H1 (cell line): ENCODE measurements at regions not wholly inside any gene's neighbourhood (a gene's known extent, or its start where the extent isn't known, plus 50 kb on each side); places are given as distances from the start of the nearest gene placed in this dataset.

ENCODE experiments used
- CTCF ChIA-PET: fragments of 300-600 bp; sonication (Branson Sonifier 250); formaldehyde crosslinking; loops from one replicate; lab custom pipeline; 2021; ENCODE audit not compliant: partially characterized antibody; lab: Charles Lee
- POLR2A ChIA-PET: fragments of 300-600 bp; sonication (Branson Sonifier 250); formaldehyde crosslinking; loops from one replicate; lab custom pipeline; 2021; ENCODE audit warnings: inconsistent platforms; ENCODE audit not compliant: partially characterized antibody; lab: Charles Lee
- DNase-seq, 2 experiments: peaks; one replicate each; pipeline versions ENCODE4 v3.0.0 to v3.0.0-alpha.2; 2010 to 2022; ENCODE audit warnings: low spot score in 2 of 2, low read depth in 1 of 2, mixed read lengths in 1 of 2
- FAIRE-seq: peaks from 2 replicates; lab custom pipeline; 2011; peaks lifted over from hg19 to GRCh38; lab: Jason Lieb, UNC
- H2AFZ ChIP-seq: 2 replicates; pipeline ENCODE4 v1.8.1; 2012; ENCODE audit warnings: low read length, inconsistent platforms
- H2AK5ac ChIP-seq: 2 replicates; pipeline ENCODE4 v1.6.1; 2013; ENCODE audit warnings: low read depth, low read length
- H2BK120ac ChIP-seq: replicated peaks from 2 replicates; pipeline ENCODE3; 2013; ENCODE audit warnings: low read depth, low read length, inconsistent platforms
- H2BK12ac ChIP-seq: 2 replicates; pipeline ENCODE4 v1.6.1; 2013; ENCODE audit warnings: low read depth, low read length
- H2BK15ac ChIP-seq: 2 replicates; pipeline ENCODE4 v1.6.1; 2013; ENCODE audit warnings: low read length
- H2BK20ac ChIP-seq: 2 replicates; pipeline ENCODE4 v1.6.1; 2013; ENCODE audit warnings: low read length
- H2BK5ac ChIP-seq: 2 replicates; pipeline ENCODE4 v1.6.1; 2013; ENCODE audit warnings: low read depth, low read length
- H3K14ac ChIP-seq: 2 replicates; pipeline ENCODE4 v1.6.1; 2013; ENCODE audit warnings: inconsistent platforms; ENCODE audit not compliant: insufficient read length
- H3K18ac ChIP-seq: 2 replicates; pipeline ENCODE4 v1.6.1; 2013; ENCODE audit warnings: low read length; ENCODE audit errors: extremely low read depth
- H3K23ac ChIP-seq: 2 replicates; pipeline ENCODE4 v1.6.1; 2013; ENCODE audit warnings: inconsistent platforms; ENCODE audit not compliant: insufficient read length
- H3K23me2 ChIP-seq: 2 replicates; pipeline ENCODE4 v1.6.1; 2013; ENCODE audit warnings: low read depth, low read length
- H3K27ac ChIP-seq: 2 replicates; pipeline ENCODE4 v1.6.1; 2011; ENCODE audit warnings: low read depth, low read length, inconsistent platforms
- H3K27me3 ChIP-seq, 4 experiments: replicated peaks in 1 of 4; 1 replicate in 1 of 4; 2 replicates in 3 of 4; pipeline versions ENCODE4 v1.6.1 to v1.8.1; 2011 to 2013; ENCODE audit warnings: low read length in 3 of 4, mild to moderate bottlenecking in 3 of 4, inconsistent platforms in 2 of 4, mixed read lengths in 2 of 4, moderate library complexity in 1 of 4; ENCODE audit not compliant: control insufficient read depth in 3 of 4, insufficient read depth in 3 of 4; ENCODE audit errors: extremely low read depth in 1 of 4
- H3K36me3 ChIP-seq, 4 experiments: 2 replicates each; pipeline versions ENCODE4 v1.6.1 to v1.8.1; 2011 to 2013; ENCODE audit warnings: mild to moderate bottlenecking in 4 of 4, low read length in 3 of 4, moderate library complexity in 2 of 4, control low read depth in 1 of 4, inconsistent platforms in 1 of 4; ENCODE audit not compliant: insufficient read depth in 4 of 4, control insufficient read depth in 2 of 4
- H3K4ac ChIP-seq: replicated peaks from 2 replicates; pipeline ENCODE3; 2013; ENCODE audit warnings: low read length, low read depth, mixed read lengths, inconsistent platforms; ENCODE audit not compliant: insufficient read length
- H3K4me1 ChIP-seq, 4 experiments: replicated peaks in 1 of 4; 1 replicate in 1 of 4; 2 replicates in 3 of 4; pipeline versions ENCODE4 v1.6.1 to v1.8.1; 2011 to 2013; ENCODE audit warnings: low read length in 3 of 4, inconsistent platforms in 2 of 4, mixed read lengths in 1 of 4; ENCODE audit not compliant: insufficient read depth in 4 of 4, control insufficient read depth in 3 of 4
- H3K4me2 ChIP-seq, 2 experiments: 2 replicates each; pipeline versions ENCODE4 v1.6.1 to v1.8.1; 2011 to 2013; ENCODE audit warnings: low read depth in 2 of 2, low read length in 2 of 2, control low read depth in 1 of 2, inconsistent platforms in 1 of 2, mild to moderate bottlenecking in 1 of 2; ENCODE audit not compliant: insufficient read depth in 1 of 2
- H3K4me3 ChIP-seq, 4 experiments: fragments of 200-600, 300-600 bp in 1 of 4; sonication (generic), shearing (Covaris generic), sonication (Bioruptor Twin) in 1 of 4; 2 replicates each; pipeline versions ENCODE4 v1.5.1 to v1.8.1; 2011 to 2016; ENCODE audit warnings: low read length in 4 of 4, low read depth in 3 of 4, control low read depth in 2 of 4, inconsistent platforms in 2 of 4, mild to moderate bottlenecking in 2 of 4, mixed read lengths in 1 of 4, moderate library complexity in 1 of 4; ENCODE audit not compliant: insufficient read depth in 2 of 4; ENCODE audit errors: extremely low read depth in 1 of 4
- H3K56ac ChIP-seq: replicated peaks from 2 replicates; pipeline ENCODE3; 2013; ENCODE audit warnings: low read depth, mild to moderate bottlenecking, mixed read lengths, low read length, inconsistent platforms; ENCODE audit not compliant: insufficient read length
- H3K79me1 ChIP-seq: 2 replicates; pipeline ENCODE4 v1.6.1; 2013; ENCODE audit warnings: low read depth, low read length, control low read depth
- H3K79me2 ChIP-seq, 2 experiments: 2 replicates each; pipeline versions ENCODE4 v1.6.1 to v1.8.1; 2012 to 2013; ENCODE audit warnings: low read length in 2 of 2, mild to moderate bottlenecking in 2 of 2, inconsistent platforms in 1 of 2; ENCODE audit not compliant: insufficient read depth in 2 of 2, control insufficient read depth in 1 of 2
- H3K9ac ChIP-seq, 4 experiments: replicated peaks in 1 of 4; 1 replicate in 1 of 4; 2 replicates in 3 of 4; pipeline versions ENCODE4 v1.6.1 to v1.8.1; 2011 to 2013; ENCODE audit warnings: low read depth in 3 of 4, low read length in 3 of 4, control low read depth in 2 of 4, mild to moderate bottlenecking in 2 of 4, moderate library complexity in 2 of 4, inconsistent platforms in 1 of 4; ENCODE audit errors: extremely low read depth in 1 of 4
- H3K9me3 ChIP-seq, 2 experiments: 2 replicates each; pipeline versions ENCODE4 v1.6.1 to v1.8.1; 2012 to 2013; ENCODE audit warnings: mild to moderate bottlenecking in 2 of 2, moderate library complexity in 2 of 2, control low read depth in 1 of 2, inconsistent platforms in 1 of 2, low read depth in 1 of 2, low read length in 1 of 2, mixed read lengths in 1 of 2; ENCODE audit not compliant: insufficient read depth in 2 of 2
- H4K20me1 ChIP-seq, 2 experiments: replicated peaks in 1 of 2; 2 replicates each; pipeline versions ENCODE3 to v1.8.1; 2011 to 2013; ENCODE audit warnings: inconsistent platforms in 2 of 2, low read length in 2 of 2, mild to moderate bottlenecking in 1 of 2; ENCODE audit not compliant: insufficient read depth in 2 of 2, control insufficient read depth in 1 of 2
- H4K5ac ChIP-seq: 2 replicates; pipeline ENCODE4 v1.6.1; 2013; ENCODE audit warnings: low read length, low read depth, mixed read lengths, inconsistent platforms; ENCODE audit not compliant: insufficient read length
- H4K8ac ChIP-seq: 2 replicates; pipeline ENCODE4 v1.8.0; 2013; ENCODE audit warnings: mild to moderate bottlenecking, moderate library complexity, low read length, inconsistent platforms; ENCODE audit not compliant: insufficient read depth; ENCODE audit errors: extremely low read depth
- H4K91ac ChIP-seq: replicated peaks from 2 replicates; pipeline ENCODE3; 2013; ENCODE audit warnings: low read length, mixed read lengths, inconsistent platforms; ENCODE audit not compliant: insufficient read length
- GABPA ChIP-seq: IDR thresholded peaks from 2 replicates; pipeline ENCODE4 v1.6.1; 2011; ENCODE audit warnings: mild to moderate bottlenecking, low read length, moderate library complexity, borderline replicate concordance; ENCODE audit not compliant: insufficient read depth
- POU5F1 ChIP-seq: IDR thresholded peaks from 2 replicates; pipeline ENCODE4 v1.6.1; 2011; ENCODE audit warnings: low read depth, mild to moderate bottlenecking, low read length, moderate library complexity
- TAF7 ChIP-seq: optimal IDR thresholded peaks from 2 replicates; pipeline ENCODE3; 2011; ENCODE audit warnings: low read depth, mild to moderate bottlenecking, inconsistent platforms, low read length, moderate library complexity, borderline replicate concordance
- WGBS, 2 experiments: shearing (Covaris generic) in 1 of 2; methylation state at CpG; one replicate each; pipeline versions ENCODE4 v1.1.6 to v1.1.7; 2013 to 2015; ENCODE audit warnings: low lambda C conversion rate in 2 of 2, mixed read lengths in 2 of 2, inconsistent platforms in 1 of 2, low coverage in 1 of 2, missing lambda C conversion rate in 1 of 2; ENCODE audit not compliant: insufficient replicate concordance in 2 of 2, insufficient coverage in 1 of 2, insufficient read length in 1 of 2; ENCODE audit errors: extremely low coverage in 1 of 2, missing lambda C conversion rate in 1 of 2; 5-methylcytosine and 5-hydroxymethylcytosine counted together

GRCh38 chr15:60228101-60228500 is 169.7 kb downstream of the ANXA2 start:
- H3K79me2 ChIP-seq, result no peaks in the 10 kb centered on the region
- no peak overlapping the region for H2BK12ac ChIP-seq
- no peak overlapping the region for H4K91ac ChIP-seq
- H3K4ac ChIP-seq, result no peak overlapping the region
- H3K4me1 ChIP-seq, result peaks cover 0 to 4% (median 0%) of the 10 kb centered on the region in 4 experiments; a peak in 1 of 7 replicates
- no peak for DNase-seq
- no peak overlapping the region for H3K9ac ChIP-seq
- POLR2A ChIA-PET, result no interaction called here
- H3K18ac ChIP-seq, result no peak overlapping the region
- 88% methylated on average over 3 of the region's 3 CpGs; no CpG with 5 or more reads in 1 of the 2 experiments for WGBS, 2 experiments
- no peaks in the 10 kb centered on the region for H3K23me2 ChIP-seq
- no peak overlapping the region for H3K27ac ChIP-seq
- no peak overlapping the region for H2BK20ac ChIP-seq
- no peak overlapping the region for H2AK5ac ChIP-seq
- H3K9me3 ChIP-seq, result no peaks in the 10 kb centered on the region
- no peak overlapping the region for H2BK5ac ChIP-seq
- no peak overlapping the region for H3K23ac ChIP-seq
- no peaks in the 10 kb centered on the region for H4K20me1 ChIP-seq
- no peak overlapping the region for H2AFZ ChIP-seq
- H2BK120ac ChIP-seq, result no peak overlapping the region
- H3K79me1 ChIP-seq, result no peaks in the 10 kb centered on the region
- H3K4me3 ChIP-seq, result no peak overlapping the region
- CTCF ChIA-PET, result interaction anchor here (0.6 to 1.5 kb wide), 4 partner anchors 36 to 443 kb away, joined by 3 to 5 read pairs (median 3); no protein-coding TSS in a partner anchor
- FAIRE-seq, result no peak
- H3K36me3 ChIP-seq, result no peaks in the 10 kb centered on the region
- no peak overlapping the region for H4K8ac ChIP-seq
- no peak for TF ChIP-seq TAF7
- TF ChIP-seq POU5F1, result no peak
- no peak for TF ChIP-seq GABPA
- TF ChIP-seq, all 59 proteins: peak for 0
- H4K5ac ChIP-seq, result no peak overlapping the region
- H3K4me2 ChIP-seq, result no peak overlapping the region
- H3K27me3 ChIP-seq, result no peaks in the 10 kb centered on the region
- H2BK15ac ChIP-seq, result no peak overlapping the region
- no peak overlapping the region for H3K56ac ChIP-seq
- H3K14ac ChIP-seq, result no peak overlapping the region
